Fibroblast of skin of scalp (primary cell): ENCODE measurements at regions not wholly inside any gene's neighbourhood (a gene's known extent, or its start where the extent isn't known, plus 50 kb on each side); places are given as distances from the start of the nearest gene placed in this dataset.

Source experiments
- DNase-seq: peaks from one replicate; pipeline ENCODE4 v3.0.0-alpha.2; 2013

GRCh38 chr11:79982185-79982584 lies 541.4 kb upstream of the TENM4 start:
- DNase-seq: no peak

GRCh38 chr11:79980916-79981315 lies 540.1 kb upstream of the TENM4 start:
- DNase-seq: no peak

GRCh38 chr11:79973721-79974617 lies 533.1 kb upstream of the TENM4 start:
- peak; percentile 37 for DNase-seq

GRCh38 chr11:79971255-79971654 lies 530.4 kb upstream of the TENM4 start:
- no peak for DNase-seq

GRCh38 chr11:79966592-79966991 lies 525.8 kb upstream of the TENM4 start:
- DNase-seq: no peak

DNA sequence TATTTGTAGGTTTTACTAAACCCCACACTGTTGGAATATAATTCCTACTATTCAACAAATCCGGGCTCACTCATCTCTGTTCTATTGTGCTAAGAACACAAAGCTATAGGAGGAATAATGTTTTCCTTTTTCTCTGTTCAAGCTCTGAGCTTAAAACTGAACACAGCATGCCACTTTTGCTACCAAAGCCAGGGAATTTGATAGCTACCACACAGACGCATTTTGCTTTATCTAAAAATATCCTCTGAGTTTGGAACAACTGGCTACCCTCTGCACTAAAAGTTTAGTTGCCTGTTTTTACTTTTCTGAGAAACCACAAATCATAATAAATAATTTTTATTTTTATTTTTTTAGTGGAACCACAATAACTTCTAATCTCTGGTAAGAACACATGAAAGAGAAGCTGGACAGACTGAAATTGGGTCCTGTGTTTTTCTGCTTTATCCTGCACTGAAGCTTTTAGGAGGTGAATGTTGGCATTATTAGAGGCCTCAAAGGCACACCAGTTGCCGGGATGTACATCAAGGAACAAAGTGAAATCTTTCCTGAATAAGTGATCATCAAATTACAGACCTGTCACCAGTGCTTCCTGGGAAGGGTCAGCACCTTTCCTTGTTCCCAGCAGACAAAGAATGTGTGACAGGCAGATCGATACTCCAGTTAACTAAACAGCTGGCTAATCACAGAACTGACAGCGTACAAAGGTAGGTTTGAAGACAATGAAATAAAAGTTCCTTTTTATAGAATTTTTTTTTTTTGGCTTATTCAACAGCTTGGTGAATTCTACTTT lies 523.2 kb upstream of the TENM4 start:
- no peak for DNase-seq

DNA sequence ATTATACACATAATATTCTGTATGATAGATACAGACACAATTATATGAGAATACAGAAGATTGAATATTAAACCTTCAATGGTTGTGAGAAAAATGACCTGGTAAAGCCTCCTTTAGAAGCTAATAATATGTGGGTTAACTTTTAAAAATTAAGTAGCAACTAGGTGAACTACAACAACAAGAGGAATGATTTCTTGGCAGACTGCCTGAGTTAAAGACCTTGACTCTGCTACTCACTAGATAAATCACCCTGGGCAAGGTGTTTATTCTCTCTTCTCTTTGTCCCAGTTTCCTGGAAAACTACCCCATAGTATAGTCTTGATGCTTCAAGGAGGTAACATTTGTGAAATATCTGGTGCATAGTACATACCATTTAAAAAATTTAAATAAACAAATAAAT lies 519.6 kb upstream of the TENM4 start:
- no peak for DNase-seq

DNA sequence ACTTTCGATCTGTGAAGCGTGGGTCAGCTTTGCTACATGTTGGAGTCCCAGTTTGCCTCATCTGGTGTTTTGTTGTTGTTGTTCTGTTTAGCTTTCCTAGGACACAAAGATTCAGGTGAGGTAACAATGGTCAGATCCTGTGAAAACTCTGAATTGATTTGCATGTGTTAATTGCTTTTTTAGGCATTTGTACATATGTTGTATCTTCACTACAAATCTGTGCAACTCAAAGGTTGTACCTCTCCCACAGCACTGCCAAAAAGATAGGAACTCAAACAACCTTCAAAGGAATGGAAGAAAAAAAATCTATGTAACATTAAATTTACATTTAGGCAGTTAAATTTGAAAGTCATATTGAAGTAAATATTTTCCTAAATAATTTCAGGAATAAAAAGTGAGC lies 518.5 kb upstream of the TENM4 start:
- DNase-seq: no peak

GRCh38 chr11:79957702-79958101 lies 516.9 kb upstream of the TENM4 start:
- DNase-seq: no peak

GRCh38 chr11:79956061-79956460 lies 515.2 kb upstream of the TENM4 start:
- DNase-seq: no peak

DNA sequence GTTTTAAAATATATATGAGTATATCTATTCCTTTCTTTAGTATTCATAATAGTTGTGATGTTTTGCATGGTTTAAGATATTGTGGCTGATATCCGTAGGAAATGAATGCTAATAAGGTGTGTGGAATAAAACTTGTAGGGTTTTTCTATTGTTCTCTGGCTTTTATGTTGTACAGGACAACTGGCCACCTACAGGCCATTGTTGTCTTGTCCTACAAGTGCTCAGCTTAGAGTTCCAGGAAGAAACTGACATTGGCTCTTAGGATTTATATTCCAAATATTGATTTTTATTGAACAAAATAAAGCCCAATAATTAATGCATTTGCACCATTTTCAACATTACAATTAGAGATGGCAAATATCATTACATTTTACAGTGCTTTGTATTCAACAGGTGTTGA lies 512.8 kb upstream of the TENM4 start:
- no peak for DNase-seq

- DNase-seq: no peak
Measured at GRCh38 chr11:79950741-79951140, 509.9 kb upstream of the TENM4 start.

- DNase-seq: no peak
Measured at GRCh38 chr11:79950172-79950571, 509.3 kb upstream of the TENM4 start.

DNA sequence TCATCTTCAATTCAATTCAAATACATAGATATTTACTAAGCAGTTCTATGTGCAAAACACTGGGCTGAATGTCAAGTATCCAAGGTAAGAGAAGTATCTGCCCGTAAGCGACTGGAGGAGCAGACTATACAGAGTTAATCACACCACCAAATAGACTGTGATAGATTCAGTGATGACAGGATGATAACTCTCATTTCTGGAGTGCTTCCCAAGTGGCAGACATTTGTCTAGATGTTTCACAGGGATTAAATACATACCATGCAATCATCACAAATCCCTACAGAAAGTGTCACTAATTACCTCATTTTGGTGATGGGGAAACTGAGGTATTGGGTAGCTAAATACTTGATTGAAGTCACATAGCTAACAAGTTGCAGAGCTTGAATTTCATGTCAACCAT lies 508.7 kb upstream of the TENM4 start:
- no peak for DNase-seq

GRCh38 chr11:79942646-79943045 lies 501.8 kb upstream of the TENM4 start:
- DNase-seq: peak; percentile 69

GRCh38 chr11:79942090-79942489 lies 501.3 kb upstream of the TENM4 start:
- DNase-seq: peak; percentile 15

GRCh38 chr11:79940974-79941735 lies 500.3 kb upstream of the TENM4 start:
- peak; percentile 83 for DNase-seq

- no peak for DNase-seq
Measured at GRCh38 chr11:79940165-79940564, 499.3 kb upstream of the TENM4 start.

DNA sequence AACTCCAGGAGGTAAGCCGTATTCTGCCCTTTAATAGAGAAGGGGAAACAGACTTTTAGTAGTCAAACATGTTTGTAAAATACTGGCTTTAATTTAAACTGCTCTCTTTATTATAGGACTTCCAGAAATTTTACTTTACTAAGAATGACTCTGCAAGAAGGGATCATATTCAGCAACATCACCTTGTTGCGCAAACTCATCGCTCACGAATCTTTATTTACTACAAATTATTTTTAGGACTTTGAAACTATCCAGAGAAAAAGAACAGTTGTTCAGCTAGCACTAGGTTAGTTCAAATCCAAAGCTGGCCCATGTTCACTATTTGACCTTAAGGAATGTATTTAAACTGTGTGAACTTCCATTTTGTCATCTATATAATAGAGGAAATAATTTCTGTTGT lies 498.3 kb upstream of the TENM4 start:
- DNase-seq: no peak

DNA sequence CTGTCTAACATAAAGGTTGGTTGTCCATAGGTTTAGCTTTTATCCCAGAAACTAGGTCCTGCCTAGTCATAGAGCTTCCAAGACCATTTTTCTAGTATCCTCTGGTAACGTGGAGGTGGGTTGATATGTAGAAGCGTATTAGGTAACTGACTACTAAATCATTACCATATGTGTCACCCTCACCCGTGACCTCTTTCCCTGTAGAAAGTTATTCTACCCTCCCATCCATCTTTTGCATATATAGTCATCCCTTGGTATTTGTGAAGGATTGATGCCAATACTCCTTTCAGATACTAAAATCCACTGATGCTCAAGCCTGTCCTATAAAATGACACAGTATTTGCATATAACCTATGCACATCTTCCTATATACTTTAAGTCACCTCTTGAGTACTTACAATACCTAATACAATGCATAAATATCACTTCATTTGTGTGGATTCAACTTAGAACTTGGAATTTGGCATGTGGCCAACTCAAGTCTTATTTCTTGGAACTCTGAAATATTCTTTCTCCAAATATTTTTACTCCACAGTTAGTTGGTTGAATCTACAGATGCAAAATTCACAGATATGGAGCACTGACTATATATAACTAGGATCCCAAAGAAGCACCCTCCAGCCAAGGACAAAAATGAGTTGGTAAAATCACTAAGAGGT lies 497.0 kb upstream of the TENM4 start:
- peak; percentile 69 for DNase-seq

- no peak for DNase-seq
Measured at GRCh38 chr11:79932612-79933011, 491.8 kb upstream of the TENM4 start.

- no peak for DNase-seq
Measured at GRCh38 chr11:79931692-79932091, 490.9 kb upstream of the TENM4 start.

- DNase-seq: no peak
Measured at GRCh38 chr11:79926707-79927106, 485.9 kb upstream of the TENM4 start.
